HCT116 (cell line): ENCODE measurements at regions not wholly inside any gene's neighbourhood (a gene's known extent, or its start where the extent isn't known, plus 50 kb on each side); places are given as distances from the start of the nearest gene placed in this dataset.

Source experiments
- ATAC-seq: fragments of 200-7000 bp; cut with Tn5 transposase; 2 replicates; pipeline ENCODE4 v1.9.1; 2020; ENCODE audit warnings: mild to moderate bottlenecking, moderate library complexity
- BruUV-seq: library from RNA; stranded (reverse); fragments of 400-500 nt; replicated peaks from 2 replicates; lab custom pipeline; 2021; lab: Mats Ljungman, UMichigan
- CTCF ChIA-PET: fragments of 300-600 bp; sonication (Branson Sonifier 250); formaldehyde crosslinking; loops from one replicate; lab custom pipeline; 2021; ENCODE audit warnings: antibody characterized with exemption; lab: Charles Lee
- POLR2A ChIA-PET: fragments of 300-600, 350-600 bp; sonication (Branson Sonifier 250); formaldehyde crosslinking; loops from one replicate; lab custom pipeline; 2021; ENCODE audit warnings: antibody characterized with exemption; lab: Charles Lee
- RAD21 ChIA-PET, 2 experiments: fragments of 300-600 bp; sonication (Branson Sonifier 250); formaldehyde crosslinking; loops; one replicate each; lab custom pipeline; 2023; ENCODE audit warnings: low total read pairs in 2 of 2; ENCODE audit not compliant: uncharacterized antibody in 2 of 2, unreplicated experiment in 2 of 2, low non-redundant PET in 1 of 2; lab: Charles Lee
- DNase-seq: peaks from one replicate; pipeline ENCODE4 v3.0.0-alpha.2; 2010; ENCODE audit warnings: low read depth, low spot score
- H2AFZ ChIP-seq: fragments of 200-600 bp; shearing (Covaris generic), sonication (generic); 2 replicates; pipeline ENCODE4 v1.6.1; 2017; ENCODE audit warnings: low read depth, mixed run types, mixed read lengths, antibody characterized with exemption, low read length; ENCODE audit not compliant: poor library complexity, severe bottlenecking
- H3K27ac ChIP-seq: 2 replicates; pipeline ENCODE4 v1.5.1; 2012; ENCODE audit warnings: low read depth, low read length
- H3K27me3 ChIP-seq: fragments of 200-600 bp; sonication (generic); 2 replicates; pipeline ENCODE4 v1.6.1; 2016; ENCODE audit warnings: mixed run types, low read length, mixed read lengths; ENCODE audit not compliant: insufficient read depth
- H3K36me3 ChIP-seq, 2 experiments: fragments of 200-500 bp in 1 of 2; fragments of 200-600 bp in 1 of 2; sonication (Bioruptor generic) in 1 of 2; sonication (generic) in 1 of 2; 2 replicates each; pipeline versions ENCODE4 v1.5.1 to v1.6.1; 2014 to 2016; ENCODE audit warnings: low read length in 2 of 2, inconsistent platforms in 1 of 2, mixed read lengths in 1 of 2, mixed run types in 1 of 2; ENCODE audit not compliant: insufficient read depth in 2 of 2, control insufficient read depth in 1 of 2
- H3K4me1 ChIP-seq, 2 experiments: fragments of 200-600 bp in 1 of 2; sonication (generic) in 1 of 2; 2 replicates each; pipeline versions ENCODE4 v1.5.1 to v1.6.1; 2012 to 2017; ENCODE audit warnings: low read length in 2 of 2, inconsistent platforms in 1 of 2, mild to moderate bottlenecking in 1 of 2, mixed read lengths in 1 of 2, mixed run types in 1 of 2, moderate library complexity in 1 of 2; ENCODE audit not compliant: insufficient read depth in 2 of 2, control insufficient read depth in 1 of 2
- H3K4me2 ChIP-seq: fragments of 200-600 bp; sonication (generic); 2 replicates; pipeline ENCODE4 v1.6.1; 2017; ENCODE audit warnings: mixed run types, low read length, mixed read lengths
- H3K4me3 ChIP-seq, 2 experiments: fragments of 200-600 bp in 1 of 2; sonication (generic) in 1 of 2; replicated peaks in 1 of 2; 2 replicates each; pipeline ENCODE4 v1.5.1; 2011 to 2016; ENCODE audit warnings: low read length in 2 of 2, control low read depth in 1 of 2, low read depth in 1 of 2, mild to moderate bottlenecking in 1 of 2, mixed read lengths in 1 of 2, mixed run types in 1 of 2
- H3K79me2 ChIP-seq: fragments of 200-600 bp; sonication (generic); 2 replicates; pipeline ENCODE4 v1.6.1; 2017; ENCODE audit warnings: mild to moderate bottlenecking, mixed run types, low read length, moderate library complexity, mixed read lengths; ENCODE audit not compliant: insufficient read depth
- H3K9ac ChIP-seq: fragments of 200-600 bp; sonication (generic); 2 replicates; pipeline ENCODE4 v1.6.1; 2016; ENCODE audit warnings: low read length, mixed read lengths
- H3K9me2 ChIP-seq: fragments of 200-600 bp; sonication (generic), shearing (Covaris generic); 2 replicates; pipeline ENCODE4 v1.6.1; 2017; ENCODE audit warnings: mixed run types, mild to moderate bottlenecking, moderate library complexity; ENCODE audit not compliant: insufficient read depth
- H3K9me3 ChIP-seq, 2 experiments: fragments of 200-500 bp in 1 of 2; fragments of 200-600 bp in 1 of 2; sonication (Bioruptor generic) in 1 of 2; sonication (generic) in 1 of 2; 2 replicates each; pipeline ENCODE4 v1.6.1; 2014 to 2017; ENCODE audit warnings: low read length in 2 of 2, mixed read lengths in 2 of 2, inconsistent platforms in 1 of 2, low read depth in 1 of 2, mild to moderate bottlenecking in 1 of 2, mixed run types in 1 of 2, moderate library complexity in 1 of 2; ENCODE audit not compliant: control insufficient read depth in 1 of 2, insufficient read depth in 1 of 2
- H4K20me1 ChIP-seq: fragments of 200-600 bp; sonication (generic), shearing (Covaris generic); 2 replicates; pipeline ENCODE4 v1.6.1; 2017; ENCODE audit warnings: mixed run types, mild to moderate bottlenecking, moderate library complexity; ENCODE audit not compliant: insufficient read depth
- EGR1 ChIP-seq: IDR thresholded peaks from 2 replicates; pipeline ENCODE4 v1.6.1; 2012; ENCODE audit warnings: low read depth
- ELF1 ChIP-seq: IDR thresholded peaks from 2 replicates; pipeline ENCODE4 v1.6.1; 2012; ENCODE audit warnings: low read depth, borderline replicate concordance
- EZH2phosphoT487 ChIP-seq: fragments of 200-600 bp; IDR thresholded peaks from 2 replicates; pipeline ENCODE4 v1.6.1; 2018; ENCODE audit warnings: antibody characterized with exemption, borderline replicate concordance
- JUND ChIP-seq: IDR thresholded peaks from 2 replicates; pipeline ENCODE4 v1.6.1; 2012
- POLR2AphosphoS5 ChIP-seq: IDR thresholded peaks from 2 replicates; pipeline ENCODE4 v1.6.1; 2011; ENCODE audit warnings: mild to moderate bottlenecking, low read depth, low read length, moderate library complexity
- RAD21 ChIP-seq: IDR thresholded peaks from 2 replicates; pipeline ENCODE4 v1.6.1; 2012; ENCODE audit warnings: low read depth, mild to moderate bottlenecking
- SP1 ChIP-seq: IDR thresholded peaks from 2 replicates; pipeline ENCODE4 v1.6.1; 2012; ENCODE audit warnings: low read depth
- SRF ChIP-seq: IDR thresholded peaks from 2 replicates; pipeline ENCODE4 v1.6.1; 2012; ENCODE audit warnings: low read depth
- ZNF274 ChIP-seq: fragments of 200-500 bp; sonication (Bioruptor generic); IDR thresholded peaks from 2 replicates; pipeline ENCODE4 v1.6.1; 2014; ENCODE audit warnings: mild to moderate bottlenecking, low read depth, low read length, inconsistent platforms
- intact Hi-C: fragments of 100-400 bp; cut with micrococcal nuclease; formaldehyde crosslinking; loops from 2 replicates; pipeline ENCODE4 v1.10.0; 2022
- TF ChIP-seq, protein P1 (sequence below): IDR thresholded peaks from 2 replicates; pipeline ENCODE4 v1.6.1; 2011; ENCODE audit warnings: mild to moderate bottlenecking, low read length, moderate library complexity; ENCODE audit not compliant: insufficient replicate concordance; ENCODE audit errors: extremely low read depth
- TF ChIP-seq, protein P2 (sequence below), 3 experiments: fragments of 200-600 bp in 1 of 3; sonication (generic) in 1 of 3; IDR thresholded peaks in 2 of 3; conservative IDR thresholded peaks in 1 of 3; 2 replicates each; pipeline ENCODE4 v1.5.1; 2012 to 2017; ENCODE audit warnings: low read depth in 2 of 3, low read length in 2 of 3, antibody characterized with exemption in 1 of 3, borderline replicate concordance in 1 of 3, control low read depth in 1 of 3, mild to moderate bottlenecking in 1 of 3, mixed read lengths in 1 of 3, mixed run types in 1 of 3, moderate library complexity in 1 of 3; ENCODE audit not compliant: insufficient read depth in 1 of 3
- TF ChIP-seq, protein P3 (sequence below): IDR thresholded peaks from 2 replicates; pipeline ENCODE4 v1.6.1; 2012; ENCODE audit warnings: low read depth

DNA sequence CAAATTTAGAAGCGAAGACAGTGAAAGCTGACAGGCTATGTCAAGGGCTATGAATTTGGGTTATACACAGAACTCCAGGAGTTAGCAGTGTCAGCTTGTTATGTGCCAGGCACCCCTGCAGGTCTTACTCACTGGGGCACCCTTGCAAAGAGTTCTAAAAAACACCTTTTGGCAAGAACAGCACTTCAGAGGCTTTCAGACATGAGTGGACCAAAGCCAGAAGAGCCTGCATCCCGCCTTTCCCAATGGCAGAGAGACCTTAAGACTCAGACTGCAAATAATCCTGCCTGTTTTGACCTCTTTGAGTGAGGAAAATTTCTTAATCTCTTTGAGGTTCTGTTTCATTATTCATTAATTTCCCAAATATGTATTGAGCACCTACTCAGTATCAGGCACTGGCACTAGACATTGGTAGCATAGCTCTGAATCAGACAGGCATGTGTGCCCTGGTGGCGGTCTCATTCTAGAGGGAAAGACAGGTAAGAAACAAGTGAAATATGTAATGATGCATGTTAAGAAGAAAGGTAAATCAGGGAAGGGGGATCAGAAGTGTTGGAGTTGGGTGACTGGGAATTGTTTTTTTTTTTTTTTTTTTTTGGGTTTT is 280.0 kb downstream of the KBTBD8 start:
- ChIA-PET CTCF (no interaction called here), RAD21 (no interaction called here), POLR2A (no interaction called here)
- H3K9me3 ChIP-seq: no peaks in the 10 kb centered on the region
- no peak overlapping the region for H3K4me3 ChIP-seq
- no peaks in the 10 kb centered on the region for H3K36me3 ChIP-seq
- no peaks in the 10 kb centered on the region for H4K20me1 ChIP-seq
- intact Hi-C loops: no loop called here
- DNase-seq: no peak
- H3K4me2 ChIP-seq: no peak overlapping the region
- no peak overlapping the region for H2AFZ ChIP-seq
- BruUV-seq: no TSS peak
- H3K79me2 ChIP-seq: no peaks in the 10 kb centered on the region
- H3K27me3 ChIP-seq: peaks cover 5% of the 10 kb centered on the region; the same call in 1 of the 2 replicates
- no peak overlapping the region for H3K27ac ChIP-seq
- no peaks in the 10 kb centered on the region for H3K4me1 ChIP-seq
- ATAC-seq: no peak
- TF ChIP-seq ZNF274 (no peak), EZH2phosphoT487 (no peak), SRF (no peak), JUND (no peak), ELF1 (no peak), RAD21 (no peak), SP1 (no peak), EGR1 (no peak), POLR2AphosphoS5 (no peak)
- TF ChIP-seq, protein P1, sequence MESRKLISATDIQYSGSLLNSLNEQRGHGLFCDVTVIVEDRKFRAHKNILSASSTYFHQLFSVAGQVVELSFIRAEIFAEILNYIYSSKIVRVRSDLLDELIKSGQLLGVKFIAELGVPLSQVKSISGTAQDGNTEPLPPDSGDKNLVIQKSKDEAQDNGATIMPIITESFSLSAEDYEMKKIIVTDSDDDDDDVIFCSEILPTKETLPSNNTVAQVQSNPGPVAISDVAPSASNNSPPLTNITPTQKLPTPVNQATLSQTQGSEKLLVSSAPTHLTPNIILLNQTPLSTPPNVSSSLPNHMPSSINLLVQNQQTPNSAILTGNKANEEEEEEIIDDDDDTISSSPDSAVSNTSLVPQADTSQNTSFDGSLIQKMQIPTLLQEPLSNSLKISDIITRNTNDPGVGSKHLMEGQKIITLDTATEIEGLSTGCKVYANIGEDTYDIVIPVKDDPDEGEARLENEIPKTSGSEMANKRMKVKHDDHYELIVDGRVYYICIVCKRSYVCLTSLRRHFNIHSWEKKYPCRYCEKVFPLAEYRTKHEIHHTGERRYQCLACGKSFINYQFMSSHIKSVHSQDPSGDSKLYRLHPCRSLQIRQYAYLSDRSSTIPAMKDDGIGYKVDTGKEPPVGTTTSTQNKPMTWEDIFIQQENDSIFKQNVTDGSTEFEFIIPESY: no peak
- TF ChIP-seq, protein P2, sequence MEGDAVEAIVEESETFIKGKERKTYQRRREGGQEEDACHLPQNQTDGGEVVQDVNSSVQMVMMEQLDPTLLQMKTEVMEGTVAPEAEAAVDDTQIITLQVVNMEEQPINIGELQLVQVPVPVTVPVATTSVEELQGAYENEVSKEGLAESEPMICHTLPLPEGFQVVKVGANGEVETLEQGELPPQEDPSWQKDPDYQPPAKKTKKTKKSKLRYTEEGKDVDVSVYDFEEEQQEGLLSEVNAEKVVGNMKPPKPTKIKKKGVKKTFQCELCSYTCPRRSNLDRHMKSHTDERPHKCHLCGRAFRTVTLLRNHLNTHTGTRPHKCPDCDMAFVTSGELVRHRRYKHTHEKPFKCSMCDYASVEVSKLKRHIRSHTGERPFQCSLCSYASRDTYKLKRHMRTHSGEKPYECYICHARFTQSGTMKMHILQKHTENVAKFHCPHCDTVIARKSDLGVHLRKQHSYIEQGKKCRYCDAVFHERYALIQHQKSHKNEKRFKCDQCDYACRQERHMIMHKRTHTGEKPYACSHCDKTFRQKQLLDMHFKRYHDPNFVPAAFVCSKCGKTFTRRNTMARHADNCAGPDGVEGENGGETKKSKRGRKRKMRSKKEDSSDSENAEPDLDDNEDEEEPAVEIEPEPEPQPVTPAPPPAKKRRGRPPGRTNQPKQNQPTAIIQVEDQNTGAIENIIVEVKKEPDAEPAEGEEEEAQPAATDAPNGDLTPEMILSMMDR (IDR thresholded peaks at IDR 0.05 in 2 of 3, conservative IDR thresholded peaks at IDR 0.05 in 1 of 3; ENCODE audit: borderline replicate concordance in 1 of 3, insufficient read depth in 1 of 3, low read depth in 2 of 3, low read length in 2 of 3): no peak
- TF ChIP-seq, protein P3, sequence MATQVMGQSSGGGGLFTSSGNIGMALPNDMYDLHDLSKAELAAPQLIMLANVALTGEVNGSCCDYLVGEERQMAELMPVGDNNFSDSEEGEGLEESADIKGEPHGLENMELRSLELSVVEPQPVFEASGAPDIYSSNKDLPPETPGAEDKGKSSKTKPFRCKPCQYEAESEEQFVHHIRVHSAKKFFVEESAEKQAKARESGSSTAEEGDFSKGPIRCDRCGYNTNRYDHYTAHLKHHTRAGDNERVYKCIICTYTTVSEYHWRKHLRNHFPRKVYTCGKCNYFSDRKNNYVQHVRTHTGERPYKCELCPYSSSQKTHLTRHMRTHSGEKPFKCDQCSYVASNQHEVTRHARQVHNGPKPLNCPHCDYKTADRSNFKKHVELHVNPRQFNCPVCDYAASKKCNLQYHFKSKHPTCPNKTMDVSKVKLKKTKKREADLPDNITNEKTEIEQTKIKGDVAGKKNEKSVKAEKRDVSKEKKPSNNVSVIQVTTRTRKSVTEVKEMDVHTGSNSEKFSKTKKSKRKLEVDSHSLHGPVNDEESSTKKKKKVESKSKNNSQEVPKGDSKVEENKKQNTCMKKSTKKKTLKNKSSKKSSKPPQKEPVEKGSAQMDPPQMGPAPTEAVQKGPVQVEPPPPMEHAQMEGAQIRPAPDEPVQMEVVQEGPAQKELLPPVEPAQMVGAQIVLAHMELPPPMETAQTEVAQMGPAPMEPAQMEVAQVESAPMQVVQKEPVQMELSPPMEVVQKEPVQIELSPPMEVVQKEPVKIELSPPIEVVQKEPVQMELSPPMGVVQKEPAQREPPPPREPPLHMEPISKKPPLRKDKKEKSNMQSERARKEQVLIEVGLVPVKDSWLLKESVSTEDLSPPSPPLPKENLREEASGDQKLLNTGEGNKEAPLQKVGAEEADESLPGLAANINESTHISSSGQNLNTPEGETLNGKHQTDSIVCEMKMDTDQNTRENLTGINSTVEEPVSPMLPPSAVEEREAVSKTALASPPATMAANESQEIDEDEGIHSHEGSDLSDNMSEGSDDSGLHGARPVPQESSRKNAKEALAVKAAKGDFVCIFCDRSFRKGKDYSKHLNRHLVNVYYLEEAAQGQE: no peak
- H3K9ac ChIP-seq: no peak overlapping the region
- H3K9me2 ChIP-seq: no peaks in the 10 kb centered on the region
